K562 (cell line): ENCODE measurements at regions not wholly inside any gene's neighbourhood (a gene's known extent, or its start where the extent isn't known, plus 50 kb on each side); places are given as distances from the start of the nearest gene placed in this dataset.

Source experiments
- ATAC-seq: fragments of 200-7000 bp; cut with Tn5 transposase; 3 replicates; pipeline ENCODE4 v1.9.1; 2020; ENCODE audit warnings: moderate library complexity
- BruUV-seq: library from RNA; stranded (reverse); fragments of 400-500 nt; replicated peaks from 2 replicates; lab custom pipeline; 2021; lab: Mats Ljungman, UMichigan
- CTCF ChIA-PET: fragments of 300-600 bp; formaldehyde crosslinking; extraction: SDS; loops from one replicate; lab custom pipeline; 2021; ENCODE audit warnings: low intra/inter-chr PET ratio; lab: Yijun Ruan, JAX
- POLR2A ChIA-PET: fragments of 300-600, 350-650 bp; sonication (Branson Sonifier 250); formaldehyde crosslinking; extraction: SDS; loops from one replicate; lab custom pipeline; 2021; ENCODE audit warnings: antibody characterized with exemption, inconsistent platforms; lab: Yijun Ruan, JAX
- DNase-seq, 4 experiments: peaks; one replicate each; pipeline versions ENCODE4 v3.0.0 to v3.0.0-alpha.2; 2011 to 2018; ENCODE audit warnings: low spot score in 3 of 4, mixed read lengths in 3 of 4; ENCODE audit errors: extremely low read depth in 1 of 4
- FAIRE-seq: peaks from 2 replicates; lab custom pipeline; 2011; peaks lifted over from hg19 to GRCh38; lab: Jason Lieb, UNC
- H2AFZ ChIP-seq: 2 replicates; pipeline ENCODE4 v1.6.0; 2011; ENCODE audit warnings: low read depth, low read length, control low read depth, inconsistent platforms
- H3K27ac ChIP-seq: fragments of 200-600 bp; 3 replicates; pipeline ENCODE4 v1.8.0; 2011; ENCODE audit warnings: low read depth, mild to moderate bottlenecking, control low read depth, inconsistent platforms, low read length, moderate library complexity, mixed read lengths; ENCODE audit errors: extremely low read depth
- H3K27me3 ChIP-seq, 2 experiments: fragments of 300-600 bp in 1 of 2; 2 replicates in 1 of 2; 3 replicates in 1 of 2; pipeline versions ENCODE4 v1.6.0 to v1.8.0; 2011; ENCODE audit warnings: inconsistent platforms in 2 of 2, low read length in 2 of 2, mild to moderate bottlenecking in 1 of 2, mixed read lengths in 1 of 2, moderate library complexity in 1 of 2; ENCODE audit not compliant: control insufficient read depth in 2 of 2, insufficient read depth in 2 of 2
- H3K36me3 ChIP-seq: fragments of 300-600 bp; 3 replicates; pipeline ENCODE4 v1.8.0; 2011; ENCODE audit warnings: mild to moderate bottlenecking, low read length, inconsistent platforms; ENCODE audit not compliant: control insufficient read depth, insufficient read depth
- H3K4me1 ChIP-seq, 2 experiments: fragments of 200-600 bp in 1 of 2; replicated peaks in 1 of 2; 2 replicates in 1 of 2; 3 replicates in 1 of 2; pipeline versions ENCODE4 v1.5.1 to v1.8.0; 2011; ENCODE audit warnings: inconsistent platforms in 2 of 2, low read length in 2 of 2, mild to moderate bottlenecking in 1 of 2, mixed read lengths in 1 of 2, moderate library complexity in 1 of 2; ENCODE audit not compliant: control insufficient read depth in 2 of 2, insufficient read depth in 2 of 2
- H3K4me2 ChIP-seq: 2 replicates; pipeline ENCODE4 v1.6.1; 2011; ENCODE audit warnings: low read length, control low read depth, inconsistent platforms, mixed read lengths; ENCODE audit not compliant: insufficient read depth
- H3K4me3 ChIP-seq: fragments of 200-600 bp; sonication (generic), shearing (Covaris generic); 2 replicates; pipeline ENCODE4 v1.5.1; 2016; ENCODE audit warnings: control low read depth, inconsistent platforms
- H3K79me2 ChIP-seq: fragments of 200-600 bp; 3 replicates; pipeline ENCODE4 v1.8.0; 2011; ENCODE audit warnings: low read length, inconsistent platforms; ENCODE audit not compliant: control insufficient read depth, insufficient read depth
- H3K9ac ChIP-seq, 2 experiments: 2 replicates each; pipeline versions ENCODE4 v1.6.0 to v1.6.1; 2011; ENCODE audit warnings: low read depth in 2 of 2, low read length in 2 of 2, control low read depth in 1 of 2, inconsistent platforms in 1 of 2, mild to moderate bottlenecking in 1 of 2, mixed read lengths in 1 of 2; ENCODE audit not compliant: insufficient read depth in 1 of 2
- H3K9me1 ChIP-seq: one replicate; pipeline ENCODE4 v1.6.0; 2011; ENCODE audit warnings: inconsistent platforms, mild to moderate bottlenecking, low read length, moderate library complexity; ENCODE audit not compliant: control insufficient read depth, insufficient read depth
- H3K9me3 ChIP-seq: replicated peaks from 2 replicates; pipeline ENCODE4 v1.5.1; 2011; ENCODE audit warnings: low read depth, low read length, inconsistent platforms; ENCODE audit not compliant: control insufficient read depth, insufficient read depth
- H4K20me1 ChIP-seq: replicated peaks from 2 replicates; pipeline ENCODE4 v1.6.1; 2011; ENCODE audit warnings: low read length, inconsistent platforms, mixed read lengths; ENCODE audit not compliant: control insufficient read depth, insufficient read depth
- L3MBTL2 ChIP-seq: fragments of 450-650 bp; IDR thresholded peaks from 2 replicates; pipeline ENCODE4 v1.6.1; 2016; ENCODE audit warnings: mild to moderate bottlenecking, moderate library complexity
- PREB ChIP-seq: sonication (generic); formaldehyde crosslinking; IDR thresholded peaks from 2 replicates; pipeline ENCODE4 v1.8.1; 2023; ENCODE audit warnings: mild to moderate bottlenecking, missing genetic modification reagents
- PTTG1 ChIP-seq: fragments of 450-650 bp; IDR thresholded peaks from 2 replicates; pipeline ENCODE4 v1.6.1; 2016; ENCODE audit warnings: low read depth, mild to moderate bottlenecking, missing genetic modification characterization, missing compliant biosample characterization
- PYGO2 ChIP-seq: fragments of 450-650 bp; IDR thresholded peaks from 2 replicates; pipeline ENCODE4 v1.6.1; 2016; ENCODE audit warnings: mild to moderate bottlenecking, missing genetic modification characterization, moderate library complexity, missing compliant biosample characterization
- ZNF253 ChIP-seq: fragments of 250-450 bp; sonication (Bioruptor Pico); conservative IDR thresholded peaks from 2 replicates; pipeline ENCODE4 v1.6.1; 2021; ENCODE audit warnings: mild to moderate bottlenecking
- WGBS: fragments of 100-300 bp; shearing (Covaris generic); methylation state at CpG from one replicate; pipeline ENCODE4 v1.1.6; 2016; ENCODE audit warnings: low coverage, mixed read lengths; ENCODE audit not compliant: insufficient coverage; ENCODE audit errors: missing lambda C conversion rate; 5-methylcytosine and 5-hydroxymethylcytosine counted together
- in situ Hi-C: fragments of 300-500 bp; cut with MboI; formaldehyde crosslinking; loops from 4 replicates; pipeline ENCODE4 v1.15.0; 2018; ENCODE audit warnings: inconsistent platforms, mixed read lengths
- intact Hi-C: fragments of 100-400 bp; cut with micrococcal nuclease; formaldehyde crosslinking; loops from 2 replicates; pipeline ENCODE4 v1.14.2; 2022

GRCh38 chr15:62896969-62897486 lies 145.5 kb upstream of the TPM1 start (continued):
- 0 out of 2 replicates have a peak, but pooled peaks have one; percentile 25 for TF ChIP-seq L3MBTL2
- TF ChIP-seq, all 486 proteins: peak for 24

GRCh38 chr15:62897634-62898033 lies 144.9 kb upstream of the TPM1 start:
- ChIA-PET POLR2A (interaction anchor here (1.0 kb wide), 2 partner anchors 15 to 22 kb away, joined by 3 read pairs; no protein-coding TSS in a partner anchor), CTCF (no interaction called here)
- intact Hi-C loops (no loop called here), in situ Hi-C loops (no loop called here)
- BruUV-seq = no TSS peak
- 0 out of 2 replicates have a peak, but pooled peaks cover 3% of the 10 kb centered on the region for H4K20me1 ChIP-seq
- no peak overlapping the region for H3K4me3 ChIP-seq
- peaks cover 21 to 33% of the 10 kb centered on the region in 2 experiments for H3K27me3 ChIP-seq
- H3K79me2 ChIP-seq = no peaks in the 10 kb centered on the region
- H3K4me1 ChIP-seq = peaks cover 4 to 10% of the 10 kb centered on the region in 2 experiments; a peak in 4 of 5 replicates
- no peak overlapping the region for H3K27ac ChIP-seq
- no peak overlapping the region for H3K9ac ChIP-seq
- TF ChIP-seq PREB (CRISPR knock-in tag) = no peak
- no peak for TF ChIP-seq ZNF253
- TF ChIP-seq PTTG1 (tag) = no peak
- no peak for TF ChIP-seq PYGO2
- H3K4me2 ChIP-seq = peak overlapping the region; percentile 31; the same call in 1 of the 2 replicates
- no peak overlapping the region for H2AFZ ChIP-seq
- no peak for FAIRE-seq
- no peak for DNase-seq
- whole genome bisulfite sequencing = 4% methylated on average over 7 of the region's 8 CpGs
- H3K9me1 ChIP-seq = peaks cover 3% of the 10 kb centered on the region
- H3K9me3 ChIP-seq = no peaks in the 10 kb centered on the region
- ATAC-seq = no peak
- no peaks in the 10 kb centered on the region for H3K36me3 ChIP-seq
